HUDEP-2 (cell line): ENCODE measurements at regions not wholly inside any gene's neighbourhood (a gene's known extent, or its start where the extent isn't known, plus 50 kb on each side); places are given as distances from the start of the nearest gene placed in this dataset.
A peak's percentile ranks its signal among the peaks of the same experiment; 100 is the strongest.

ENCODE experiments used
- DNase-seq, 76 experiments: peaks; one replicate each; lab custom pipeline; 2025; ENCODE audit not compliant: unreplicated experiment in 76 of 76; lab: John Stamatoyannopoulos, UW

- no peak for DNase-seq
Observed at GRCh38 chr4:62490635-62491034, 1290.5 kb downstream of the ADGRL3 start.

DNA sequence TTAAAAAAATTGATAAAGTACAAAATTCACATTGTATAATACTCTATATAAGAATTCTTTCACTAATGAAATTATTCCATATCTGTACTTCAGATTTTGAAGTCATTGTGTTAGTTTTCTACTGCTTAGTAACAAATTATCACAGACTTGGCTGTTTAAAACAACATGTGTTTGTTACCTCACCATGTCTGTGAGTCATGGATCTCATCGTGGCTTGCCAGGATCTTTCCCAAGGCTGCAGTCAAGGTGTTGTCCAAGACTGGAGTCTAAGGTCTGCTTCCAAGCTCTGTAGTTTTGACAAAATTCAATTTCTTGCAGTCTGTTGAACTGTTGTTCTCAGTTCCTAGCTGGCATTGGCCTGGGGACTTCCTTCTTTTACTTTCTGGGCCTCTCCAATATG lies 1286.9 kb downstream of the ADGRL3 start:
- DNase-seq, result no peak

- no peak for DNase-seq
Observed at GRCh38 chr4:62484357-62484756, 1284.2 kb downstream of the ADGRL3 start.

DNA sequence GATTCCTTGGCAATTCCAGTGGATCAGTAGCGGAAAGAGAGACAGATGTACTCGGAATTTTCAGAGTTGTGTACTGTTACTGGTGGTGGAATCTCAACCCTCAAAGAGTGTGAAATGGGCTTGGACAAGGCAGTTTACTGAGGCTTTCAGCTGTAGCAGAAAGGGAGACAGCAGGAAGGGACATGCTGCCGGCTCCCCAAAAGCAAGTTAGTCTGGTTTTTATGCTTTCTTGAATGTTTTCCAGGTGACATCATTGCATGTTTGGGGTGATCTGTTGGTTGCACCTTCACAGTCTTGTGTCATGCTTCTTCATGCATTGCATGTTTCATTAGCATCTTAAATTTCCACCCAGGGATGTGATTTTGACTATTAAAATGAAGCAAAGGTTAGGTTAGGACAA lies 1282.2 kb downstream of the ADGRL3 start:
- no peak for DNase-seq

GRCh38 chr4:62475596-62475995 lies 1275.5 kb downstream of the ADGRL3 start:
- no peak for DNase-seq

DNA sequence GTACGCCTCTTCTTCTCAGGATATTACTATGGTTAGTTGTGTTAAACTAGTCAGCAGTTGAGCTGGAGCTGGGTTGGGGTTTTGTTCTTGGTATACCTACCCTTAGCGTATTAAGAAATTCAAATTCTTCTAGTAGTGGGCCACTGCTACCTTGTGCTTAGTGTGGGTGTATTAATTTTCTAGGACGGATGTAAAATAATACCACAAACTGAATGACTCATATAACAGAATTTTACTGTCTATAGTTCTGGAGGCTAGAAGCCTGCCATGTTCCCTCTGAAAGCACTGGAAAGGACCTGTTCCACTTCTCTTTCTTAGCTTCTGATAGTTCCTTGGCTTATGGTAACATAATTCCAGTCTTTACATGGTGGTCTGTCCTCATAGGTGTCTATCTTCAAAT lies 1274.7 kb downstream of the ADGRL3 start:
- no peak for DNase-seq

DNA sequence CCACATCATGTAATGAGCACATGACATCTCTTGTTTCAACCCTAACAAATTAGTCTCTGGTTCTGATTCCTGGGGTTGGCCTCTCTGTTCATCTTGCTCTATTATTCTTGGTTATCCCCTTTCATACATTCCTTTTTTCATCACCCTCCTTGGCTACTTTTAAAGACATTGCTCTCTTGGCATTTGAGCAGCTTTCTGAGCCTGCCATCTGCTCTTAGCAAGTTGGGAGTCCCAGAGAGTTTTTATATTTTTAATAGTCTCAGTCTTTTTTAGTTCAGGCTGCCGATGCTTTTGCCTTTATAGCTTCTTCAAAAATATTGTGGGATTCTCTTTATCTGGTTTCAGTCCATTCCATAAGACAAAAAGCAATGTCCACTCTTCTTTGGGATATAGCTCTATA lies 1270.9 kb downstream of the ADGRL3 start:
- no peak for DNase-seq

DNA sequence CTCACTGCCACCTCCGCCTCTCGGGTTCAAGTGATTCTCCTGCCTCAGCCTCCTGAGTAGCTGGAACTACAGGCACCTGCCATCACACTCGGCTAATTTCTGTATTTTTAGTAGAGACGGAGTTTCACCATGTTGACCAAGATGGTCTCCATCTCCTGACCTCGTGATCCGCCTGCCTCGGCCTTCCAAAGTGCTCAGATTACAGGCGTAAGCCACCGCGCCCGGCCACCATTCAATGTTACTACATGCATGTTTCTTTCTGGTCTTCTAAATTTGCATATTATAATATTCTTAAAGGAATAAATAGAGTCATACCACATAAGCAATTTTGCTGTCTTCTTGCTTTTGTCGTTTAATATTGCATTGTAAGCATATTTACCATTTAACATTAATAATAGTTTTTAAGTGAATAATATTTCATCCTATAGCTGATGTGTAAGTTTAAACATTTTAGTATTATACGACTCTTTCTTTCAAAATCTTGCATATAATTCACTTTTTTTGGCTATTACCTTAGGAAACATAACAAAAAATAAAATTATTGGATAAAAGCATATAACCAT lies 1270.4 kb downstream of the ADGRL3 start:
- no peak for DNase-seq

DNA sequence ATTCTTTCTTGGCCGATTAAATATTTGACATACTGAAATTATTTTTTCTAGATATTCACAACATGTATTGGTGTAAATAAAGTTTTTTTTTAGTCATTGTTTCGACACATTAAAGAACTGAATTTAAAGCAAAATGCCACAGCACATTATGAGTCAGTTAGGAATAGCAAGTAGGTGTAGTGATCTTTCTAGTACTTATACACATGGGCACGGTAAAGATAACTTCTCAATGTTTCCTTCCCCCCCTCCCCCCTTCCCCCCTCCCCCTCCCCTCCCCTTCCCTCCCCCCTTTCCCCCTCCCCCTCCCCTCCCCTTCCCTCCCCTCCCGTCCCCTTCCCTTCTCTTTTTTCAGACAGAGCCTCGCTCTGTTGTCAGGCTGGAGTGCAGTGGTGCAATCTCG lies 1269.9 kb downstream of the ADGRL3 start:
- no peak for DNase-seq

DNA sequence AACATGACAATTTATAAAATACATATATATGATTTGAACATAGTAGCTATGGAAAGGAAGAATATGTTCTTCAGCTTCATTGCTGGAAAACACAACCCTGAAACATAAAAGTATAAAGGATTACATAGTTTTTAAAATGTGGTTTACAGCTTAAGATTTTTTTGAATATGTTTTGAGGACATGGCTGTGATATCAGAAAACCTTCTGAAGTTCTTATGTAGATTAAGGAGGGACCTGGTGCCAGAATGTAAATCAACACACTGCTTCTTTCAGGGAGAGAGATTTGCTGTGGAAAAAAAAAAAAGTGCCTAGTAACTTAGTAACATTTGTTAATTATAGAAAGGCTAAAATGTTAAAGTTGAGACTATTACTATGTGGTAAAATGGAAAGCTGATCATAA lies 1261.8 kb downstream of the ADGRL3 start:
- DNase-seq, result no peak

DNA sequence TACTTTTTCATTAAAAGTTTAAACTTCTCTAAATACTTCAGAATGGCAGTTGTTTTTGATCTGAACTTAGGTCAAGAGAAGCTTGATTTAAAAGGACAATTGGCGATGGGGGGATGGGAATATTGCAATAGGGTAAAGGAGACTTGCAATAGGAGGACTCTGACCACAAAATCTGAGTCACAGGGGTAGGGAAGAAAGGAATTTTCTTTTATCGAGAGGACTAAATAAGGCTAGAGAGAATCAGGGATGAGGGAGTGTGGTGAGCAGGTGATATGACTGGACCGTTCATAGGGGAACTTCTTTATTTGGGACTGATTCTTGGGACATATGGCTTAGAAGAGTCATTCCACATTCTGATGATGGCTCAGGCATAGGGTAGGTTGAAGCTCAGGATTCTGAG lies 1260.2 kb downstream of the ADGRL3 start:
- DNase-seq, result no peak

DNA sequence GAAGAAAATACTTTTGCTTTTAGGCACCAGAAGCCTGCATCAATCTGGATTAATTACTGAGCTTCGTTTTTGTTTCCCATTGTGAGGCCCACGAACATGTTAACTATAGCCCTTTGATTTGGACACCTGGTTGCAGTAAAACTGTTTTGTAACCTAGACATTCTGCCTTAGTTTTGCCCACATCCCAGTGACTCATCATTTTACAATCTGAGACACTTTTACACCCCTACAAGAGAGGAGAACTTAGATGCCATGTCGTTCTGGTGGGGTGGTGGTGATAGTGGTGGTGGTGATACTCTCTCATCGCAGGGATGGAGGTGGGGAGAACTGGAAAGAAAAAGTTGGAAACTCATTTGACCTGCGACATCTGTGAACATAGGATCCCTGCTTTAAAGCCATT lies 1257.2 kb downstream of the ADGRL3 start:
- no peak for DNase-seq

- no peak for DNase-seq
Observed at GRCh38 chr4:62455871-62456270, 1255.7 kb downstream of the ADGRL3 start.

DNA sequence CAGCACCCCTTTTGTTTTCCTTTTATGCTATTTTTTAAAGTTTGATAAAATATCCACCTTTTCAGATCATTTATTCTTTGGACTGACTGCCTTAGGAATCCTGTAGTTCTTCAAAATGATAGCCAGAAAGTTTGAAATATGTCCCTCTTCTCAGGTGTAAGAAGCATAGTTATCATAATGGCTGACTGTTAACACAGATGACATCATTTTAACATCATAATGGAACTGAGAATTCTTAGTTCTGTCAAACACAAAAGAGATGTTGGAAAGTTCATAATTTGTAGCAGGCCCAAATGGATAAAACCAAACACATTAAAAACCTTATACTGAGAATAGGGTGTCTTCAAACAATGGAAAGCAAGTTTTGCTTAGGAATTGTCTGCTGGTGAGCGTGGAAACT lies 1254.4 kb downstream of the ADGRL3 start:
- no peak for DNase-seq

DNA sequence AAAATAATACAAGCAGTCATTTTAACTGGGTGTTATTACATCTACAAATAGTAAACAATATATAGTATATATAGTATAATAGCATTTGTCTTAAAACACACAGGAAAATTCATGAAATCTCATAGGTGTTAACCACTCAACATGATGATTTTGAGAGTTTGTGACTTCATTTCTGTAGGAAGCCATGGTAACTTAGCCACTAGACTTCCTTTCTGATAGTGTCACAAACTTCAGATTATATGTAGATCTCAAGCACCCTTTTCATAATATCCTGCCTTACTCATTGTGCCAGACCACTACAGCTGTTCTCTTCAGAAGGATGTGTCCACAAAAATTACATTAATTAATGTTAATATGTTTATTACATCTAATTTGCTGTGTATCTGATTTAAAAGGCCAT lies 1250.6 kb downstream of the ADGRL3 start:
- DNase-seq, result no peak

DNA sequence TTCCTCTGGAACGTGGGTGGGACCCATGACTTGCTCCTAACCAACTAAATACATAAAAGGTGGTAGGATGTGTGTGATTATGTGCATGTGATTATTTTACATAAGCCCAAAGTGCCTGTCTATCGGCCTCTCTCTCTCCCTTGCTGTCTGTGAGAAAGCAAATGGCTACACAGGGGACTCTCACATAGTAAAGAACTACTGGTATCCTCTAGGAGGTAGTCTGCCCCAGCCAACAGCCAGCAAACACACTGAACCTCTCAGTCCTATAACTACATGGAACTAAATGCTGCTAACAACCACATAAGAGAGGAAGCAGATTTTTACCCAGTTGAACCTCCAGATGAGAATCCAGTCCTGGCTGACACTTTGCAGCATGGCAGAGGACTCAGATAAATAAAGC lies 1249.4 kb downstream of the ADGRL3 start:
- no peak for DNase-seq

DNA sequence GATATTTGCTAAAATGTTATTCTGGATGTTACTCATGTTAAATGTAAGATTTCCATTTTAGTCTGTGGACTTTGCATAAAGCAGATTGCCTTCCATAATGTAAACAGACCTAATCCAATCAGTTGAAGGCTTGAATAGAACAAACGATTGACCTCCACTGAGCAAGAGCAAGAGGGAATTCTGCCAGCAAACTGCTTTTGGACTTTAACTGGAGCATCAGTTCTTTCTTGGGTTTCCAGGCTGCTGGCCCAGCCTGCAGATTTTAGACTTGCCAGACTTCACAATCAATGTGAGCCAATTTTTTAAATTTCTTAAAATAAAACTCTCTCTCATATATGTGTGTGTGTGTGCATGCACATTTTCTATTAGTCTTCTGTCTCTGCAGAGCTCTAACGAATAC lies 1248.8 kb downstream of the ADGRL3 start:
- DNase-seq, result no peak

- no peak for DNase-seq
Observed at GRCh38 chr4:62439051-62439450, 1238.9 kb downstream of the ADGRL3 start.

GRCh38 chr4:62434921-62435320 lies 1234.8 kb downstream of the ADGRL3 start:
- DNase-seq, result no peak

- peak in 1 of 76 experiments; percentile 3 for DNase-seq
Observed at GRCh38 chr4:62431513-62432231, 1231.5 kb downstream of the ADGRL3 start.

- no peak for DNase-seq
Observed at GRCh38 chr4:62429297-62429696, 1229.2 kb downstream of the ADGRL3 start.

DNA sequence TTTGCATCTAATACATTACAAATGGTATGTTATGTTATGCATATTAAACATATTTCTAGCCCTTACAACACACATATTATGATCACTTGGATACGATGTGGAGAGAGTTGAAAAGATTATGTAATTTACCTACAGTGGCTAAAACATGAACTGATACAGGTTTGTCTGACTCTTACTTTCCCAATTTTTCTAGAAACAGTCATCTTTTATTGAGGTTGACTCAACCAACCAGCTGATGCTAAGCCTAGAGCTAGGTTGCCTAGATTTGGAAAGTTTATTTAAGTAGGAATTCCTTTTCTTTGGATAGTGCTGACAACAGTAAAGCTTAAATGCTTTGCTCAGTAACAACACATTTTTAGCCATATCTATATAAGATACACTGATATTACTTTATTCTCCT lies 1215.1 kb downstream of the ADGRL3 start:
- DNase-seq, result no peak

DNA sequence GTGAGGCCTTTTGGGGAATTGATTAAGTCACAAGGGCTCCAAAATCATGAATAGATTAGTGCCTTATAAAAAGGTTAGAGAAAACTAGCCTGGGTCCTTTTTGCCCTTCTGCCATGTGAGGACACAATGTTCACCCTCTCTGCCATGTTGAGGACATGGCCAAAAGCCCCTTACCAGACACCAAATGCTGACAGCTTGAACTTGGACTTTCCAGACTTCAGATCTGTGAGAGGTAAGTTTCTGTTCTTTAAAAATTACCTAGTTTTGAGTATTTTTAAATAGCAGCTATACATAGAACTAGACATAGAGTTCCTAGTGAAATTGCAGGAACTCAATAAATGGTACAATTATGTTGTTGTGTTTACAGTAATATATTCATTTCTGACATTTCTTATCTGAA lies 1214.4 kb downstream of the ADGRL3 start:
- DNase-seq, result no peak
